AG10803 (cell line): ENCODE measurements at regions not wholly inside any gene's neighbourhood (a gene's known extent, or its start where the extent isn't known, plus 50 kb on each side); places are given as distances from the start of the nearest gene placed in this dataset.

Experiments used
- DNase-seq: peaks from one replicate; pipeline ENCODE4 v3.0.0; 2010; ENCODE audit warnings: low read depth
- H3K4me3 ChIP-seq: 2 replicates; pipeline ENCODE4 v1.5.1; 2011; ENCODE audit warnings: mild to moderate bottlenecking, low read length, control low read depth
- TF ChIP-seq, protein P1 (sequence below): conservative IDR thresholded peaks from 2 replicates; pipeline ENCODE4 v1.5.1; 2011; ENCODE audit warnings: mild to moderate bottlenecking, low read length, control low read depth, inconsistent platforms

DNA sequence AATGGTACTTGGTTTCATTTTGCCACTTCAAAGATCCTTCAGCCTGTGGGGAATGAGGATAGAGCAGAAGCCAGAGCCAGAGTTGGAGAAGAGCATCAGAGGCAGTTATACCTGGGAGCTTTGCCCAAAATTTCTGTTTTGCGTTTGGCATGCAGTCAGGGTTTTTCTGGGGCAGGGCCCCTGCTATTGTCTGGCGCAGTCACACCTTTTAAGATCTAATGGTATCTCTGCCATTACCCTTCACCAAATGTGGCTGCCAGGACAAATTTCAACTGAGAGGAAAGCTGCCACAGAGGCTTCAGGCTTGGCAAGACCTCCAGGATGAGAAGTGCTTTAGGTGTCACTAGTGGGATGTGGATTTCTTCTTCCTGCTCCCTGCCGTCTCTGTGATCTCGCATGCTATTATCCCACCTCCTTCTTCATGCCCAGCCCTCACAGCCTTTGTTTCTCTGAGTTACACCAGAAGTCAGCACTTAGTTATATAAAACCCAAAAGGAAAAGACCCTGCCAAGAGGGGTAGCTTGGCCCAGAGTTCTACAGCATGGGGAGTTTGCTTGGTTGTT is 357.0 kb downstream of the TLE4 start:
- TF ChIP-seq, protein P1, sequence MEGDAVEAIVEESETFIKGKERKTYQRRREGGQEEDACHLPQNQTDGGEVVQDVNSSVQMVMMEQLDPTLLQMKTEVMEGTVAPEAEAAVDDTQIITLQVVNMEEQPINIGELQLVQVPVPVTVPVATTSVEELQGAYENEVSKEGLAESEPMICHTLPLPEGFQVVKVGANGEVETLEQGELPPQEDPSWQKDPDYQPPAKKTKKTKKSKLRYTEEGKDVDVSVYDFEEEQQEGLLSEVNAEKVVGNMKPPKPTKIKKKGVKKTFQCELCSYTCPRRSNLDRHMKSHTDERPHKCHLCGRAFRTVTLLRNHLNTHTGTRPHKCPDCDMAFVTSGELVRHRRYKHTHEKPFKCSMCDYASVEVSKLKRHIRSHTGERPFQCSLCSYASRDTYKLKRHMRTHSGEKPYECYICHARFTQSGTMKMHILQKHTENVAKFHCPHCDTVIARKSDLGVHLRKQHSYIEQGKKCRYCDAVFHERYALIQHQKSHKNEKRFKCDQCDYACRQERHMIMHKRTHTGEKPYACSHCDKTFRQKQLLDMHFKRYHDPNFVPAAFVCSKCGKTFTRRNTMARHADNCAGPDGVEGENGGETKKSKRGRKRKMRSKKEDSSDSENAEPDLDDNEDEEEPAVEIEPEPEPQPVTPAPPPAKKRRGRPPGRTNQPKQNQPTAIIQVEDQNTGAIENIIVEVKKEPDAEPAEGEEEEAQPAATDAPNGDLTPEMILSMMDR, result no peak
- no peak overlapping the region for H3K4me3 ChIP-seq
- no peak for DNase-seq

DNA sequence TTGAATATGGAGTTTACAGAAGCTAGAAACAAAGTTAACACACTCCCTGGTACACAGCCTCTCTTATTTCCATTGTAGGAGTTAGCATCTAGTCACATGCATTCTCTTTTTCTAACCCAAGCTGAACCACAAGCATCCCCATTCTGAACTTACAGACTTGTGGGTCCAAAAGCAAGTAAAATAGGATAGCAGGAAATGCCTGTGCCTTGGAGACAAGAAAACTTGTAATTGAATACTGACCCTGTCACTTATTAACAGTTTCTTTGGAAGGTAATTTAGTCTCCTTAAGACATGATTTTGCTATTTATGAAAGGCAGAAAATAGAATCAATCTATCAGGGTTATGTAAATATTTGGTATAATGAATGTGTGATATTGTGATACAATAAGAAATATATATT is 353.6 kb downstream of the TLE4 start:
- TF ChIP-seq, protein P1, result no peak
- H3K4me3 ChIP-seq, result no peak overlapping the region
- DNase-seq, result no peak

DNA sequence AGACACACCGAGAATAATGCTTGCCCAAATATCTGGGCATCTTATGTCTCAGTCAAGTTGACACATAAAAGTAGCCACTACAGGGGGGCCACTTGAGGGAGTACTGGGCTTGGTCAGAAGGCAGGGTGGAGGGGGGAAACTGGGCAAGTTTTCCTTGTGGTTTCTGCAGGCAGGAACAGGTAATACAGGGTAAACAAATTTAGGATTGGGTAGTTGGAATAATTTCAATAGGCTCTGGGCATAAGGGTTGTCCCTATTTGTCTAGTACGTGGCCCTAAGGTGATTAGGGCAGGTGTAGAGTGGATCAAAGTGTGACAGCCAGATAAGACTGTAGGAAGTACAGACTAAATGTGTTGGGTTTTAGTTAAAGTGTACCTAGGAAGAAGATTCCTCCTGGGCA is 353.1 kb downstream of the TLE4 start:
- no peak overlapping the region for H3K4me3 ChIP-seq
- DNase-seq, result no peak
- TF ChIP-seq, protein P1, result no peak

DNA sequence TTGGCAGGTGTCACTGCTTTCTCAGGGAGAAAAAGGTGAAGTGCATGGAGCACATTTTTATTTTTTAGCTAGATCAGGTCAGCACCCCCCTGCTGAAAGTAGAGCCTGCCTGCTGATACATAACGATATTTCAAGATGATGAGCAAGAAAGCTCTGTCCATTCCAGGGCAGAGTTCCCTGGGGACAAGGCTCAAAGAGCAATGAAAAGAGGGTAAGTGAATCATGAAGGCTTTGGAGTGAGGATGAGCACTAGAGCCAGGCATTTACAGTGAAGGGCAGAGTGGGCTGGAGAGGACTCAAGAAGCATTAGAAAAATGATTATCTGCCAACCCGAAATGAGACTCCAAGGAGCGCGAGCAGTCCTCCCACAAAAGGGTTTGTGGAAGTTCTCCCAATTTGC is 345.7 kb downstream of the TLE4 start:
- TF ChIP-seq, protein P1, result no peak
- peak; percentile 3 for DNase-seq
- no peak overlapping the region for H3K4me3 ChIP-seq

DNA sequence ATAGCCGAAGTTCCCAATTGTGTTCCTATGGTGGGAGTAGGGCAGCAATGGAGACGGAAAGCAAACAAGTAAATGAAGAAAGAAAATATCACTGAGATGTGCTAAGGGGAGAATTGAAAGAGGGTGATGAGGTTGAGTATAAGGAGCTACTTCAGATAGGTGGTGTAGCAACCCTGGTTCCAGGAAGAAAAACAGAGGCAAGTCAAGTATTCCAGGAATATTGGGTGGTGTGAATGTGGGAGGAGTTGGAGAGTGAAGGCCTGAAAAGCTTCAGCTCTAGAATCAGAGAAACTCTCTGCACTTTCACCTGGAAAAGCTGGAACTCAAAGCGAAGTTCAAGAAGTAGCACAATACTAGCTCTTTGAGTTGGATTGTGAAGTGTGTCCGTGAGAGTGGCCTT is 342.1 kb downstream of the TLE4 start:
- no peak overlapping the region for H3K4me3 ChIP-seq
- DNase-seq, result no peak
- TF ChIP-seq, protein P1, result no peak

DNA sequence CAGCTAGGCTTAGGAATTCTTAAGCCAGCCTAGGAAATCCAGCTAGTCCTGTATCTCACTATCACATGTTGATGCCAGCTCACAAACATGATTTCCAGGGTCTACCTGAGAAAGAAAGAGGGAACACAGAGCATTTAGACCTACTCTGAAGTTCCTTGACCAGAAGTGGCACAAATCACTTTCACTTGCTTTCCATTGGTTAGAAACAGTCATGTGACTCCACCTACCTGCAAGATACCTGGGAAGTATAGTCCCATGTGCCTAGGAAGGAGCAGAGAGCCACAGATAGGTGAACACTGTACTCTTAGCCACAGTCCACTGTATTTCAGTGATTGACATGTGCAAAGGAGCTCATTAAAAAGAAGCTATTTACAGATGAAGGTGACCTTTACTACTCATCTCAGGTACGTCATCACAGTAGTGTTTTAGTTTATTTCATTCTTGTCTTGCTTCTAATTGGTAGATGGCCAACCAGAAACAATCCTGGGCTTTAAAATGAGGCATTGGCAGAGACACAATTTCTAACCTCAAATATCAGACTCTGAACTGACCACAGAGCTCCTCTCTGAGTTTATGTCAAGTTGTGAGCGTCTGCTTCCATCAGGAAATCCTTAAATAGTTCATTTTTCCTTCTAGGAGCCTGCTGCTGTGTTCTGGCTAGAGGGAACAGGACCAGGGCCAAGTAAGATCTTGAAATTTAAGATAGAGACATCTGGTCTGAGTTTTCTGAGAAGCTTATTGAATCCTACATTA is 340.7 kb downstream of the TLE4 start:
- TF ChIP-seq, protein P1, result no peak
- H3K4me3 ChIP-seq, result no peak overlapping the region
- peak; percentile 29 for DNase-seq

DNA sequence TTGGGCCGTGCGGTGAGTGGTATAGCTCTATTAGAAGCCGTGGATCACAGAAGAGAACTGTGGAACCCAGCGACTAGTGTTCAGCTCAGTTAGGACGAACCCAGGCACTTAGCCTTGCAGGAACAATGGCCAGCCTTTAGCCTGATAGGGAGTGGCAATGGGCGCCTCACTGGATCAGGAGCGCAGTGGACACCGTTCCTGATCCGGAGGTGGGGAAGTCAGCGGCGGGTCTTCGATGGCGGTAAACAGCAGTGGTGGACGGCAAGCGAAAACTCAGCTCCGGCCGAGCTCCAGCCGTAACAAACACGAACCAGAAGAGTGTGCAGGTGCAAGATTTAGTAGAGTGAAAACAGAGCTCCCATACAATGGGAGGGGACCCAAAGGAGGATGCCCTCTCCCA is 340.0 kb downstream of the TLE4 start:
- TF ChIP-seq, protein P1, result no peak
- H3K4me3 ChIP-seq, result no peak overlapping the region
- no peak for DNase-seq
